Glutamatergic neuron (in vitro differentiated cells): ENCODE measurements at regions not wholly inside any gene's neighbourhood (a gene's known extent, or its start where the extent isn't known, plus 50 kb on each side); places are given as distances from the start of the nearest gene placed in this dataset.

Experiments used
- DNase-seq: peaks from one replicate; pipeline ENCODE4 v3.0.0; 2022
- H3K27ac Mint-ChIP-seq: one replicate; pipeline ENCODE4 v1.8.0; 2020; ENCODE audit warnings: mild to moderate bottlenecking, mixed read lengths, inconsistent platforms; ENCODE audit not compliant: unreplicated experiment
- H3K27me3 Mint-ChIP-seq: one replicate; pipeline ENCODE4 v1.8.0; 2020; ENCODE audit warnings: mild to moderate bottlenecking, moderate library complexity, mixed read lengths, inconsistent platforms; ENCODE audit not compliant: unreplicated experiment
- H3K36me3 Mint-ChIP-seq: one replicate; pipeline ENCODE4 v1.8.0; 2020; ENCODE audit warnings: mild to moderate bottlenecking, mixed read lengths, inconsistent platforms; ENCODE audit not compliant: unreplicated experiment
- H3K4me1 Mint-ChIP-seq: one replicate; pipeline ENCODE4 v1.8.0; 2020; ENCODE audit warnings: mild to moderate bottlenecking, low read depth, mixed read lengths, inconsistent platforms; ENCODE audit not compliant: unreplicated experiment
- H3K4me3 Mint-ChIP-seq: one replicate; pipeline ENCODE4 v1.8.0; 2020; ENCODE audit warnings: mild to moderate bottlenecking, mixed read lengths, inconsistent platforms; ENCODE audit not compliant: unreplicated experiment
- H3K9me3 Mint-ChIP-seq: one replicate; pipeline ENCODE4 v1.8.0; 2020; ENCODE audit warnings: mild to moderate bottlenecking, moderate library complexity, mixed read lengths, inconsistent platforms; ENCODE audit not compliant: unreplicated experiment
- TF ChIP-seq, protein P1 (sequence below): fragments of 200-600 bp; sonication (generic); IDR thresholded peaks from one replicate; pipeline ENCODE4 v1.5.0; 2021; ENCODE audit not compliant: partially characterized antibody, unreplicated experiment

GRCh38 chr6:43865932-43866645 lies 96.1 kb downstream of the VEGFA start:
- Mint-ChIP-seq H3K4me1 (peaks cover 2% of the 10 kb centered on the region), H3K9me3 (peaks cover 3% of the 10 kb centered on the region), H3K27me3 (peaks cover 6% of the 10 kb centered on the region), H3K4me3 (no peak overlapping the region), H3K27ac (no peak overlapping the region), H3K36me3 (no peaks in the 10 kb centered on the region)
- no peak for DNase-seq
- TF ChIP-seq, protein P1, sequence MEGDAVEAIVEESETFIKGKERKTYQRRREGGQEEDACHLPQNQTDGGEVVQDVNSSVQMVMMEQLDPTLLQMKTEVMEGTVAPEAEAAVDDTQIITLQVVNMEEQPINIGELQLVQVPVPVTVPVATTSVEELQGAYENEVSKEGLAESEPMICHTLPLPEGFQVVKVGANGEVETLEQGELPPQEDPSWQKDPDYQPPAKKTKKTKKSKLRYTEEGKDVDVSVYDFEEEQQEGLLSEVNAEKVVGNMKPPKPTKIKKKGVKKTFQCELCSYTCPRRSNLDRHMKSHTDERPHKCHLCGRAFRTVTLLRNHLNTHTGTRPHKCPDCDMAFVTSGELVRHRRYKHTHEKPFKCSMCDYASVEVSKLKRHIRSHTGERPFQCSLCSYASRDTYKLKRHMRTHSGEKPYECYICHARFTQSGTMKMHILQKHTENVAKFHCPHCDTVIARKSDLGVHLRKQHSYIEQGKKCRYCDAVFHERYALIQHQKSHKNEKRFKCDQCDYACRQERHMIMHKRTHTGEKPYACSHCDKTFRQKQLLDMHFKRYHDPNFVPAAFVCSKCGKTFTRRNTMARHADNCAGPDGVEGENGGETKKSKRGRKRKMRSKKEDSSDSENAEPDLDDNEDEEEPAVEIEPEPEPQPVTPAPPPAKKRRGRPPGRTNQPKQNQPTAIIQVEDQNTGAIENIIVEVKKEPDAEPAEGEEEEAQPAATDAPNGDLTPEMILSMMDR = no peak

GRCh38 chr6:43865086-43865485 lies 95.1 kb downstream of the VEGFA start:
- peaks cover 6% of the 10 kb centered on the region for H3K27me3 Mint-ChIP-seq
- TF ChIP-seq, protein P1 = no peak
- H3K27ac Mint-ChIP-seq = no peak overlapping the region
- peaks cover 2% of the 10 kb centered on the region for H3K4me1 Mint-ChIP-seq
- no peak for DNase-seq
- peaks cover 3% of the 10 kb centered on the region for H3K9me3 Mint-ChIP-seq
- no peak overlapping the region for H3K4me3 Mint-ChIP-seq
- H3K36me3 Mint-ChIP-seq = no peaks in the 10 kb centered on the region

- DNase-seq = no peak
- no peaks in the 10 kb centered on the region for H3K36me3 Mint-ChIP-seq
- H3K27me3 Mint-ChIP-seq = peaks cover 14% of the 10 kb centered on the region
- H3K9me3 Mint-ChIP-seq = no peaks in the 10 kb centered on the region
- H3K4me3 Mint-ChIP-seq = no peak overlapping the region
- TF ChIP-seq, protein P1 = no peak
- no peak overlapping the region for H3K27ac Mint-ChIP-seq
- H3K4me1 Mint-ChIP-seq = peaks cover 10% of the 10 kb centered on the region
These were observed 92.9 kb downstream of the VEGFA start for GRCh38 chr6:43862925-43863324.

DNA sequence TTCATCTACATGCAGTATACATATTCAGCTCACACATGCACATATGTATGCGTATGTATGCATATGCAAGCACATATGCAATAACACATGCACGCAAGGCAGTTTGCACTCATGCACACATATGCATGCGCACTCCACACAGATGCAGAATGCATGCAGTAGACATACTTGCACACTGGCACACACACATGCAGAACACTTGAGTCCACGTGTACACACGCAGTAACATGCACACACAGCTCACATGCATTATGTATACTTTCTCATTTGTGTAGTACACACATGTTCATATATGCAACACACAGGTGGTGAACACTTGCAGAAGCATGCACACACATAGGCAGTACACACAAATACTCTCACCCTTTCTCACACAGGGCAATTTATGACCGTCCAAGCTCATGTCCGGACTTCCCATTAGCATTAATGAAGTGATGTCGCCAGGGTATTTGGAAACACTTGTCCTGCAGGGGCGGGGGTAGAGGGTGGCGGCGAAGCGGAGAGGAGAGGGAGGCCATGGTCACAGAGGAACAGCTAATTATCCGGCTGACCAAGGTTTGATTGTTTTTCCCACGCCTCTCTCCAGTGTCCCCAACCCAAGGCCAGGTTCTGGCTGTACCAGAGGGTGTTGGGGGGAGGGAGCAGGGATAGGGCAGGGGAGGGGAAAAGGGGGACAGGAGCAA lies 91.3 kb downstream of the VEGFA start:
- TF ChIP-seq, protein P1 = no peak
- DNase-seq = no peak
- Mint-ChIP-seq H3K27ac (no peak overlapping the region), H3K9me3 (no peaks in the 10 kb centered on the region), H3K4me3 (no peak overlapping the region), H3K27me3 (peaks cover 17% of the 10 kb centered on the region), H3K36me3 (no peaks in the 10 kb centered on the region), H3K4me1 (peaks cover 13% of the 10 kb centered on the region)

DNA sequence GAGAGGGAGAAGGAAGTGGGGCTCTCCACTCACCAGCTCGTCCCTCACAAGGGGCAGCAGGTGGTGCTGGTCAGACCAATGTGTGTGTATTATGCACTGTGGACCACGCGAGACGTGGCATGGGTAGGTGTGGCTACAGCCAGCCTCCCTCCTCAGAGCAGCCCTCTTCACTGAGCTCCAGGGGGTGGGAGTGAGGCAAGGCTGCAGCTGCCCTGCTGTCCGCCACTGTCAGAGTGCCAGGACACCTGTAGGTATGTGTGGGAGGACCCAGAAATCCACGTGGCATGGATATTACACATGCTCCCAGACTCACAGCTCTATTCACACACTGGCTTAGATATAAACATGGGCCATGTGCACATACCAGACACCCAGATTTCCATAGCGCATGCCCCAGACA lies 90.3 kb downstream of the VEGFA start:
- Mint-ChIP-seq H3K27ac (no peak overlapping the region), H3K4me3 (no peak overlapping the region), H3K4me1 (peaks cover 10% of the 10 kb centered on the region), H3K27me3 (peaks cover 20% of the 10 kb centered on the region), H3K36me3 (no peaks in the 10 kb centered on the region), H3K9me3 (no peaks in the 10 kb centered on the region)
- TF ChIP-seq, protein P1 = no peak
- no peak for DNase-seq
